ENCODE measurements at regions not wholly inside any gene's neighbourhood (a gene's known extent, or its start where the extent isn't known, plus 50 kb on each side); places are given as distances from the start of the nearest gene placed in this dataset.
"Not testable (repeated sequence)": the region's sequence is repeated elsewhere in the genome, so short reads cannot be mapped to it uniquely, and the experiment has no call there.

DNA sequence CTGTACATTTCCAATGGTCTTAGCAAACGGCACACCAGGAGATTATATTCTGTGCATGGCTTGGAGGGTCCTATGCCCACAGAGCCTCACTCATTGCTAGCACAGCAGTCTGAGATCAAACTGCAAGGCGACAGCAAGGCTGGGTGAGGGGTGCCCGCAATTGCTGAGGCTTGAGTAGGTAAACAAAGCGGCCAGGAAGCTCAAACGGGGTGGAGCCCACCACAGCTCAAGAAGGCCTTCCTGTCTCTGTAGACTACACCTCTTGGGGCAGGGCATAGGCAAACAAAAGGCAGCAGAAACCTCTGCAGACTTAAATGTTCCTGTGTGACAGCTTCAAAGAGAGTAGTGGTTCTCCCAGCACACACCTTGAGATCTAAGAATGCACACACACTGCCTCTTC is 91.3 kb downstream of the OR4A5 start:
- DNase-seq, result not testable (repeated sequence)

DNA sequence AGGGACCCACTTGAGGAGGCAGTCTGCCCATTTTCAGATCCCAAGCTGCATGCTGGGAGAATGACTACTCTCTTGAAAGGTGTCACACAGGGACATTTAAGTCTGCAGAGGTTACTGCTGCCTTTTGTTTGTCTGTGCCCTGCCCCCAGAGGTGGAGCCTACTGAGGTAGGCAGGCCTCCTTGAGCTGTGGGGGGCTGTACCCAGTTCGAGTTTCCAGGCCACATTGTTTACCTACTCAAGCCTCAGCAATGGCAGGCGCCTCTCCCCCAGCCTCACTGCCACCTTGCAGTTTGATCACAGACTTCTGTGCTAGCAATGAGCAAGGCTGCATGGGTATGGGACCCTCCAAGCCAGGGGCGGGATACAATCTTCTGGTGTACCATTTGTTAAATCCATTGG is 126.0 kb downstream of the OR4A5 start:
- DNase-seq, result no peak

DNA sequence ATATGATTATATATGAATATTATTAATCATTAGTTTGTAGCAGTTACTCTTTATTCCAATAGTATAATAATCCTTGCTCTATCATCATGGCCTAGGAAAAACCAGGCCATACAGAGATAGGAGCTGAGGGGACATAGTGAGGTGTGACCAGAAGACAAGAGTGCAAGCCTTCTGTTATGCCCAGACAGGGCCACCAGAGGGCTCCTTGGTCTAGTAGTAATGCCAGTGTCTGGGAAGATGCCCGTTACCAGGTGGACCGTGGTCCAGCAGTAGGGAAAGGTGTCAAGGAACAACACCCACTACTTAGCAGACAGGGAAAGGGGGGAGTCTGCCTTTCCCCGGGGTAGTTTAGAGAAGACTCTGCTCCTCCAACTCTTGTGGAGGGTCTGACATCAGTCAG is 148.4 kb downstream of the OR4A5 start:
- peak in 1 of 2 experiments; percentile 17 for DNase-seq

Data from activated T-cell treated with anti-CD3 and anti-CD28 coated beads, Interleukin-2, amount 50 U/mL, for 48 hours (primary cell).